Stomach (tissue), 4 donors: ENCODE measurements at regions not wholly inside any gene's neighbourhood (a gene's known extent, or its start where the extent isn't known, plus 50 kb on each side); places are given as distances from the start of the nearest gene placed in this dataset.
"Not testable (repeated sequence)": the region's sequence is repeated elsewhere in the genome, so short reads cannot be mapped to it uniquely, and the experiment has no call there.

Source experiments
- CTCF ChIP-seq, 7 experiments: fragments of 450-650 bp in 4 of 7; fragments of 200-600 bp in 3 of 7; sonication (generic) in 3 of 7; IDR thresholded peaks; one replicate each; pipeline ENCODE4 v1.5.1; 2016 to 2019; ENCODE audit warnings: antibody characterized with exemption in 7 of 7, control low read depth in 2 of 7, mild to moderate bottlenecking in 1 of 7
- POLR2A ChIP-seq, 4 donors: fragments of 450-650 bp; IDR thresholded peaks; one replicate each; pipeline ENCODE4 v1.6.1; 2016; ENCODE audit warnings: antibody characterized with exemption in 4 of 4, control low read depth in 2 of 4, mild to moderate bottlenecking in 1 of 4, moderate library complexity in 1 of 4
- POLR2AphosphoS5 ChIP-seq, 3 donors: sonication (generic); formaldehyde crosslinking; IDR thresholded peaks; one replicate each; pipeline ENCODE4 v1.6.1; 2016; ENCODE audit warnings: antibody characterized with exemption in 3 of 3

DNA sequence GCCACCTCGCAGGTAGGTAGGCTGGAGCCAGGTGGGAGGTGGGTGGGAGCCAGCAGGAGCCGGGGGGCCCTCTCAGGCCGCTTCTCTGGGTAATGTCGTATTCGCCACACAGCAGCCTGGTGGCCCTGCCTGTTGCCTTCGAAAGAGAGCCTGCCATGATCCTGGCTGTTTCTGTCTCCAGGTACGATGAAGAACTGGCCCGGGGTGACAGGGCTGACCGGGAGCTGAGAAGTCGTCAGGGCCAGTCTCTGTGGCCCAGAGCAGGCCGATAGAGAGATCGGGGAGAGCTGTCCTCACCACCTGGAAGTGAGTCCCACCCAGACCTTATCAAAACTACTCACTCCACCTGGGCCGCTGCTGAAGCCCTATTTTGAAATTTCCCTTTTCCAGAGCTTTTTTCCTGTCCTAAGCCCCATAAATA lies 123.9 kb upstream of the TPTE start:
- TF ChIP-seq POLR2A, CTCF, POLR2AphosphoS5 (IDR thresholded peaks at IDR 0.05): not testable (repeated sequence)
